ENCODE measurements at regions not wholly inside any gene's neighbourhood (a gene's known extent, or its start where the extent isn't known, plus 50 kb on each side); places are given as distances from the start of the nearest gene placed in this dataset.

- peak; percentile 36; the same call in 1 of the 2 replicates for TF ChIP-seq TEAD1 (CRISPR knock-in tag; IDR thresholded peaks at IDR 0.05)
- TF ChIP-seq ZNF532 (CRISPR knock-in tag; IDR thresholded peaks at IDR 0.05; ENCODE audit: borderline replicate concordance): 0 out of 2 replicates have a peak, but pooled peaks have one; percentile 61
- no peak for TF ChIP-seq RORB (CRISPR knock-in tag; IDR thresholded peaks at IDR 0.05)
- TF ChIP-seq ERG (CRISPR knock-in tag; IDR thresholded peaks at IDR 0.05): no peak
- peak; percentile 91 for TF ChIP-seq ZNF423 (CRISPR knock-in tag; IDR thresholded peaks at IDR 0.05)
- no peak for TF ChIP-seq ZMAT4 (CRISPR knock-in tag; IDR thresholded peaks at IDR 0.05)
- TF ChIP-seq TEAD4 (CRISPR knock-in tag; IDR thresholded peaks at IDR 0.05): peak; percentile 63; the same call in 1 of the 2 replicates
- TF ChIP-seq ZNF396 (CRISPR knock-in tag; IDR thresholded peaks at IDR 0.05; ENCODE audit: borderline replicate concordance): no peak
- peaks cover 13% of the 10 kb centered on the region for H3K4me1 Mint-ChIP-seq
- H3K27me3 Mint-ChIP-seq (ENCODE audit: low read depth): no peaks in the 10 kb centered on the region; the same call in none of the 2 replicates
- H3K36me3 Mint-ChIP-seq: peaks cover 10% of the 10 kb centered on the region
- CTCF ChIA-PET: interaction anchor here (0.6 to 2.1 kb wide), 9 partner anchors 11 to 182 kb away, joined by 3 to 8 read pairs (median 3); no protein-coding TSS in a partner anchor
- peak; percentile 46 for DNase-seq (ENCODE audit: low spot score)
- peak; percentile 82 for ATAC-seq
- H3K9me3 Mint-ChIP-seq: peaks cover 32% of the 10 kb centered on the region
- H3K4me3 Mint-ChIP-seq: no peak overlapping the region
- no peak overlapping the region for H3K27ac Mint-ChIP-seq
- POLR2A ChIA-PET: no interaction called here
Observed at GRCh38 chr11:44467413-44467812, 98.0 kb upstream of the CD82 start.

- ATAC-seq (peak; percentile 51), DNase-seq (ENCODE audit: low spot score) (no peak)
- Mint-ChIP-seq H3K9me3 (peaks cover 28% of the 10 kb centered on the region), H3K36me3 (peaks cover 10% of the 10 kb centered on the region), H3K27ac (peak overlapping the region; percentile 60; the same call in 1 of the 2 replicates), H3K27me3 (ENCODE audit: low read depth) (no peaks in the 10 kb centered on the region; the same call in none of the 2 replicates), H3K4me1 (peaks cover 13% of the 10 kb centered on the region), H3K4me3 (no peak overlapping the region)
- POLR2A ChIA-PET: no interaction called here
- CTCF ChIA-PET: interaction anchor here (0.8 to 2.1 kb wide), 8 partner anchors 12 to 182 kb away, joined by 3 to 8 read pairs (median 4); no protein-coding TSS in a partner anchor
- no peak for TF ChIP-seq ZNF138 (CRISPR knock-in tag; conservative IDR thresholded peaks at IDR 0.05)
- peak; percentile 21; the same call in 1 of the 2 replicates for TF ChIP-seq USF2 (CRISPR knock-in tag; IDR thresholded peaks at IDR 0.05)
- TF ChIP-seq ESRRA (CRISPR knock-in tag; IDR thresholded peaks at IDR 0.05; ENCODE audit: borderline replicate concordance): no peak
- no peak for TF ChIP-seq JUN (CRISPR knock-in tag; IDR thresholded peaks at IDR 0.05)
- no peak for TF ChIP-seq ZNF219 (CRISPR knock-in tag; IDR thresholded peaks at IDR 0.05; ENCODE audit: borderline replicate concordance)
- no peak for TF ChIP-seq E2F4 (CRISPR knock-in tag; IDR thresholded peaks at IDR 0.05; ENCODE audit: borderline replicate concordance, low read depth)
- TF ChIP-seq HMGXB4 (CRISPR knock-in tag; IDR thresholded peaks at IDR 0.05): no peak
- no peak for TF ChIP-seq FOXP1 (CRISPR knock-in tag; IDR thresholded peaks at IDR 0.05; ENCODE audit: borderline replicate concordance)
- TF ChIP-seq MAX (CRISPR knock-in tag; IDR thresholded peaks at IDR 0.05): no peak
- peak; percentile 22; the same call in 1 of the 2 replicates for TF ChIP-seq USF1 (CRISPR knock-in tag; IDR thresholded peaks at IDR 0.05)
- TF ChIP-seq ATF2 (CRISPR knock-in tag; IDR thresholded peaks at IDR 0.05; ENCODE audit: borderline replicate concordance, low read depth): no peak
- TF ChIP-seq ZNF423 (CRISPR knock-in tag; IDR thresholded peaks at IDR 0.05): no peak
- no peak for TF ChIP-seq ZNF416 (CRISPR knock-in tag; IDR thresholded peaks at IDR 0.05)
- no peak for TF ChIP-seq CBFB (CRISPR knock-in tag; IDR thresholded peaks at IDR 0.05; ENCODE audit: low read depth)
- no peak for TF ChIP-seq TP53 (CRISPR knock-in tag; IDR thresholded peaks at IDR 0.05)
- no peak for TF ChIP-seq NFATC4 (CRISPR knock-in tag; IDR thresholded peaks at IDR 0.05)
Observed at GRCh38 chr11:44467931-44468330, 97.5 kb upstream of the CD82 start.
